HCT116 (cell line): ENCODE measurements at regions not wholly inside any gene's neighbourhood (a gene's known extent, or its start where the extent isn't known, plus 50 kb on each side); places are given as distances from the start of the nearest gene placed in this dataset.

Source experiments
- ATAC-seq: fragments of 200-7000 bp; cut with Tn5 transposase; 2 replicates; pipeline ENCODE4 v1.9.1; 2020; ENCODE audit warnings: mild to moderate bottlenecking, moderate library complexity
- BruUV-seq: library from RNA; stranded (reverse); fragments of 400-500 nt; replicated peaks from 2 replicates; lab custom pipeline; 2021; lab: Mats Ljungman, UMichigan
- CTCF ChIA-PET: fragments of 300-600 bp; sonication (Branson Sonifier 250); formaldehyde crosslinking; loops from one replicate; lab custom pipeline; 2021; ENCODE audit warnings: antibody characterized with exemption; lab: Charles Lee
- POLR2A ChIA-PET: fragments of 300-600, 350-600 bp; sonication (Branson Sonifier 250); formaldehyde crosslinking; loops from one replicate; lab custom pipeline; 2021; ENCODE audit warnings: antibody characterized with exemption; lab: Charles Lee
- RAD21 ChIA-PET, 2 experiments: fragments of 300-600 bp; sonication (Branson Sonifier 250); formaldehyde crosslinking; loops; one replicate each; lab custom pipeline; 2023; ENCODE audit warnings: low total read pairs in 2 of 2; ENCODE audit not compliant: uncharacterized antibody in 2 of 2, unreplicated experiment in 2 of 2, low non-redundant PET in 1 of 2; lab: Charles Lee
- DNase-seq: peaks from one replicate; pipeline ENCODE4 v3.0.0-alpha.2; 2010; ENCODE audit warnings: low read depth, low spot score
- H2AFZ ChIP-seq: fragments of 200-600 bp; shearing (Covaris generic), sonication (generic); 2 replicates; pipeline ENCODE4 v1.6.1; 2017; ENCODE audit warnings: low read depth, mixed run types, mixed read lengths, antibody characterized with exemption, low read length; ENCODE audit not compliant: poor library complexity, severe bottlenecking
- H3K27ac ChIP-seq: 2 replicates; pipeline ENCODE4 v1.5.1; 2012; ENCODE audit warnings: low read depth, low read length
- H3K27me3 ChIP-seq: fragments of 200-600 bp; sonication (generic); 2 replicates; pipeline ENCODE4 v1.6.1; 2016; ENCODE audit warnings: mixed run types, low read length, mixed read lengths; ENCODE audit not compliant: insufficient read depth
- H3K36me3 ChIP-seq, 2 experiments: fragments of 200-500 bp in 1 of 2; fragments of 200-600 bp in 1 of 2; sonication (Bioruptor generic) in 1 of 2; sonication (generic) in 1 of 2; 2 replicates each; pipeline versions ENCODE4 v1.5.1 to v1.6.1; 2014 to 2016; ENCODE audit warnings: low read length in 2 of 2, inconsistent platforms in 1 of 2, mixed read lengths in 1 of 2, mixed run types in 1 of 2; ENCODE audit not compliant: insufficient read depth in 2 of 2, control insufficient read depth in 1 of 2
- H3K4me1 ChIP-seq, 2 experiments: fragments of 200-600 bp in 1 of 2; sonication (generic) in 1 of 2; 2 replicates each; pipeline versions ENCODE4 v1.5.1 to v1.6.1; 2012 to 2017; ENCODE audit warnings: low read length in 2 of 2, inconsistent platforms in 1 of 2, mild to moderate bottlenecking in 1 of 2, mixed read lengths in 1 of 2, mixed run types in 1 of 2, moderate library complexity in 1 of 2; ENCODE audit not compliant: insufficient read depth in 2 of 2, control insufficient read depth in 1 of 2
- H3K4me2 ChIP-seq: fragments of 200-600 bp; sonication (generic); 2 replicates; pipeline ENCODE4 v1.6.1; 2017; ENCODE audit warnings: mixed run types, low read length, mixed read lengths
- H3K4me3 ChIP-seq, 2 experiments: fragments of 200-600 bp in 1 of 2; sonication (generic) in 1 of 2; replicated peaks in 1 of 2; 2 replicates each; pipeline ENCODE4 v1.5.1; 2011 to 2016; ENCODE audit warnings: low read length in 2 of 2, control low read depth in 1 of 2, low read depth in 1 of 2, mild to moderate bottlenecking in 1 of 2, mixed read lengths in 1 of 2, mixed run types in 1 of 2
- H3K79me2 ChIP-seq: fragments of 200-600 bp; sonication (generic); 2 replicates; pipeline ENCODE4 v1.6.1; 2017; ENCODE audit warnings: mild to moderate bottlenecking, mixed run types, low read length, moderate library complexity, mixed read lengths; ENCODE audit not compliant: insufficient read depth
- H3K9ac ChIP-seq: fragments of 200-600 bp; sonication (generic); 2 replicates; pipeline ENCODE4 v1.6.1; 2016; ENCODE audit warnings: low read length, mixed read lengths
- H3K9me2 ChIP-seq: fragments of 200-600 bp; sonication (generic), shearing (Covaris generic); 2 replicates; pipeline ENCODE4 v1.6.1; 2017; ENCODE audit warnings: mixed run types, mild to moderate bottlenecking, moderate library complexity; ENCODE audit not compliant: insufficient read depth
- H3K9me3 ChIP-seq, 2 experiments: fragments of 200-500 bp in 1 of 2; fragments of 200-600 bp in 1 of 2; sonication (Bioruptor generic) in 1 of 2; sonication (generic) in 1 of 2; 2 replicates each; pipeline ENCODE4 v1.6.1; 2014 to 2017; ENCODE audit warnings: low read length in 2 of 2, mixed read lengths in 2 of 2, inconsistent platforms in 1 of 2, low read depth in 1 of 2, mild to moderate bottlenecking in 1 of 2, mixed run types in 1 of 2, moderate library complexity in 1 of 2; ENCODE audit not compliant: control insufficient read depth in 1 of 2, insufficient read depth in 1 of 2
- H4K20me1 ChIP-seq: fragments of 200-600 bp; sonication (generic), shearing (Covaris generic); 2 replicates; pipeline ENCODE4 v1.6.1; 2017; ENCODE audit warnings: mixed run types, mild to moderate bottlenecking, moderate library complexity; ENCODE audit not compliant: insufficient read depth
- CTCF ChIP-seq, 3 experiments: fragments of 200-600 bp in 1 of 3; sonication (generic) in 1 of 3; IDR thresholded peaks in 2 of 3; conservative IDR thresholded peaks in 1 of 3; 2 replicates each; pipeline ENCODE4 v1.5.1; 2012 to 2017; ENCODE audit warnings: low read depth in 2 of 3, low read length in 2 of 3, antibody characterized with exemption in 1 of 3, borderline replicate concordance in 1 of 3, control low read depth in 1 of 3, mild to moderate bottlenecking in 1 of 3, mixed read lengths in 1 of 3, mixed run types in 1 of 3, moderate library complexity in 1 of 3; ENCODE audit not compliant: insufficient read depth in 1 of 3
- ELF1 ChIP-seq: IDR thresholded peaks from 2 replicates; pipeline ENCODE4 v1.6.1; 2012; ENCODE audit warnings: low read depth, borderline replicate concordance
- EZH2 ChIP-seq: fragments of 200-600 bp; sonication (generic); IDR thresholded peaks from 2 replicates; pipeline ENCODE4 v1.6.1; 2017; ENCODE audit warnings: antibody characterized with exemption, mixed run types
- EZH2phosphoT487 ChIP-seq: fragments of 200-600 bp; IDR thresholded peaks from 2 replicates; pipeline ENCODE4 v1.6.1; 2018; ENCODE audit warnings: antibody characterized with exemption, borderline replicate concordance
- JUND ChIP-seq: IDR thresholded peaks from 2 replicates; pipeline ENCODE4 v1.6.1; 2012
- MAX ChIP-seq: IDR thresholded peaks from 2 replicates; pipeline ENCODE4 v1.6.1; 2012
- REST ChIP-seq: IDR thresholded peaks from 2 replicates; pipeline ENCODE4 v1.6.1; 2012; ENCODE audit warnings: low read depth
- SP1 ChIP-seq: IDR thresholded peaks from 2 replicates; pipeline ENCODE4 v1.6.1; 2012; ENCODE audit warnings: low read depth
- SRF ChIP-seq: IDR thresholded peaks from 2 replicates; pipeline ENCODE4 v1.6.1; 2012; ENCODE audit warnings: low read depth
- TCF7L2 ChIP-seq: IDR thresholded peaks from 2 replicates; pipeline ENCODE4 v1.7.0; 2011; ENCODE audit warnings: borderline replicate concordance, inconsistent platforms; ENCODE audit not compliant: insufficient read depth, insufficient read length; ENCODE audit errors: extremely low read depth
- YY1 ChIP-seq: IDR thresholded peaks from 2 replicates; pipeline ENCODE4 v1.6.1; 2011; ENCODE audit warnings: low read length, low read depth, moderate library complexity, mild to moderate bottlenecking; ENCODE audit not compliant: insufficient replicate concordance; ENCODE audit errors: extremely low read depth
- ZBTB33 ChIP-seq: IDR thresholded peaks from 2 replicates; pipeline ENCODE4 v1.6.1; 2011; ENCODE audit warnings: mild to moderate bottlenecking, low read length, moderate library complexity; ENCODE audit not compliant: insufficient replicate concordance; ENCODE audit errors: extremely low read depth
- intact Hi-C: fragments of 100-400 bp; cut with micrococcal nuclease; formaldehyde crosslinking; loops from 2 replicates; pipeline ENCODE4 v1.10.0; 2022

GRCh38 chr20:11986954-11987353 lies 69.3 kb downstream of the BTBD3 start:
- no peaks in the 10 kb centered on the region for H4K20me1 ChIP-seq
- ChIA-PET CTCF (no interaction called here), POLR2A (no interaction called here), RAD21 (no interaction called here)
- H3K36me3 ChIP-seq = no peaks in the 10 kb centered on the region
- H3K4me1 ChIP-seq = no peaks in the 10 kb centered on the region
- no peaks in the 10 kb centered on the region for H3K9me2 ChIP-seq
- H3K4me2 ChIP-seq = no peak overlapping the region
- ATAC-seq (no peak), DNase-seq (no peak)
- H3K27me3 ChIP-seq = no peaks in the 10 kb centered on the region; the same call in 1 of the 2 replicates
- H3K9me3 ChIP-seq = no peaks in the 10 kb centered on the region
- no peaks in the 10 kb centered on the region for H3K79me2 ChIP-seq
- no peak overlapping the region for H3K4me3 ChIP-seq
- intact Hi-C loops = no loop called here
- no peak for TF ChIP-seq ELF1
- H3K27ac ChIP-seq = no peak overlapping the region
- no peak overlapping the region for H2AFZ ChIP-seq
- H3K9ac ChIP-seq = no peak overlapping the region
- no TSS peak for BruUV-seq

- Histone ChIP-seq H3K27me3 (no peaks in the 10 kb centered on the region; the same call in 1 of the 2 replicates), H3K9me3 (no peaks in the 10 kb centered on the region), H2AFZ (no peak overlapping the region), H3K36me3 (no peaks in the 10 kb centered on the region), H3K9me2 (no peaks in the 10 kb centered on the region), H3K4me3 (no peak overlapping the region), H3K4me2 (no peak overlapping the region), H3K27ac (no peak overlapping the region), H3K4me1 (no peaks in the 10 kb centered on the region), H4K20me1 (no peaks in the 10 kb centered on the region), H3K9ac (no peak overlapping the region), H3K79me2 (no peaks in the 10 kb centered on the region)
- DNase-seq = no peak
- ATAC-seq = no peak
- POLR2A ChIA-PET = no interaction called here
- CTCF ChIA-PET = no interaction called here
- intact Hi-C loops = no loop called here
- BruUV-seq = no TSS peak
- RAD21 ChIA-PET = no interaction called here
- no peak for TF ChIP-seq EZH2
- no peak for TF ChIP-seq SRF
- no peak for TF ChIP-seq REST
- no peak for TF ChIP-seq CTCF (IDR thresholded peaks at IDR 0.05 in 2 of 3, conservative IDR thresholded peaks at IDR 0.05 in 1 of 3; ENCODE audit: borderline replicate concordance in 1 of 3, insufficient read depth in 1 of 3, low read depth in 2 of 3, low read length in 2 of 3)
- no peak for TF ChIP-seq ZBTB33
- no peak for TF ChIP-seq ELF1
- TF ChIP-seq JUND = no peak
- TF ChIP-seq MAX = no peak
- no peak for TF ChIP-seq SP1
- TF ChIP-seq YY1 = no peak
- no peak for TF ChIP-seq EZH2phosphoT487
- TF ChIP-seq TCF7L2 = no peak
Measured at GRCh38 chr20:11987526-11987925, 69.8 kb downstream of the BTBD3 start.
